ENCODE measurements at regions not wholly inside any gene's neighbourhood (a gene's known extent, or its start where the extent isn't known, plus 50 kb on each side); places are given as distances from the start of the nearest gene placed in this dataset.

GRCh38 chr4:13944095-13944511 is 316.6 kb upstream of the BOD1L1 start:
- no peak for DNase-seq

- DNase-seq = no peak
Measured at GRCh38 chr4:13947921-13948320, 320.4 kb upstream of the BOD1L1 start.

GRCh38 chr4:13950491-13950890 is 323.0 kb upstream of the BOD1L1 start:
- DNase-seq = no peak

GRCh38 chr4:13953083-13953482 is 325.6 kb upstream of the BOD1L1 start:
- DNase-seq = no peak

GRCh38 chr4:13955551-13955950 is 328.0 kb upstream of the BOD1L1 start:
- no peak for DNase-seq

- no peak for DNase-seq
Measured at GRCh38 chr4:13956947-13957346, 329.4 kb upstream of the BOD1L1 start.

- DNase-seq = no peak
Measured at GRCh38 chr4:13957871-13958270, 330.3 kb upstream of the BOD1L1 start.

GRCh38 chr4:13963601-13964000 is 336.1 kb upstream of the BOD1L1 start:
- no peak for DNase-seq

GRCh38 chr4:13966231-13967195 is 339.0 kb upstream of the BOD1L1 start:
- DNase-seq = no peak

- DNase-seq = no peak
Measured at GRCh38 chr4:13968723-13969122, 341.2 kb upstream of the BOD1L1 start.

GRCh38 chr4:13970349-13970748 is 342.8 kb upstream of the BOD1L1 start:
- DNase-seq = no peak

GRCh38 chr4:13977746-13978145 is 350.2 kb upstream of the BOD1L1 start:
- no peak for DNase-seq

GRCh38 chr4:13980317-13981310 is 353.1 kb upstream of the BOD1L1 start:
- no peak for DNase-seq

- no peak for DNase-seq
Measured at GRCh38 chr4:13981499-13981898, 354.0 kb upstream of the BOD1L1 start.

- DNase-seq = no peak
Measured at GRCh38 chr4:13982010-13982409, 354.5 kb upstream of the BOD1L1 start.

- DNase-seq = no peak
Measured at GRCh38 chr4:13983189-13983790, 355.8 kb upstream of the BOD1L1 start.

GRCh38 chr4:13984991-13985800 is 357.7 kb upstream of the BOD1L1 start:
- DNase-seq = no peak

- DNase-seq = no peak
Measured at GRCh38 chr4:13985837-13986236, 358.3 kb upstream of the BOD1L1 start.

- DNase-seq = no peak
Measured at GRCh38 chr4:13986548-13986947, 359.0 kb upstream of the BOD1L1 start.

- DNase-seq = no peak
Measured at GRCh38 chr4:13988353-13989305, 361.1 kb upstream of the BOD1L1 start.

- DNase-seq = no peak
Measured at GRCh38 chr4:13989501-13989900, 362.0 kb upstream of the BOD1L1 start.
